WTC11 (cell line): ENCODE measurements at regions not wholly inside any gene's neighbourhood (a gene's known extent, or its start where the extent isn't known, plus 50 kb on each side); places are given as distances from the start of the nearest gene placed in this dataset.

ENCODE experiments used
- ATAC-seq: fragments of 200-7000 bp; cut with Tn5 transposase; 2 replicates; pipeline ENCODE4 v1.10.0; 2021; ENCODE audit warnings: mild to moderate bottlenecking, moderate library complexity
- CTCF ChIA-PET: fragments of 300-600 bp; sonication (Branson Sonifier 250); formaldehyde crosslinking; loops from one replicate; lab custom pipeline; 2021; ENCODE audit warnings: antibody characterized with exemption; lab: Charles Lee
- POLR2A ChIA-PET: fragments of 350-600 bp; sonication (Branson Sonifier 250); formaldehyde crosslinking; loops from one replicate; lab custom pipeline; 2021; ENCODE audit warnings: antibody characterized with exemption; lab: Charles Lee
- DNase-seq: peaks from one replicate; pipeline ENCODE4 v3.0.0; 2021; ENCODE audit warnings: low spot score
- H3K27ac Mint-ChIP-seq: 2 replicates; pipeline ENCODE4 v1.8.0; 2021; ENCODE audit warnings: mixed read lengths
- H3K27me3 Mint-ChIP-seq: 2 replicates; pipeline ENCODE4 v1.8.0; 2021; ENCODE audit warnings: low read depth, mild to moderate bottlenecking, moderate library complexity, mixed read lengths
- H3K36me3 Mint-ChIP-seq: 2 replicates; pipeline ENCODE4 v1.8.0; 2021; ENCODE audit warnings: mixed read lengths
- H3K4me1 Mint-ChIP-seq: 2 replicates; pipeline ENCODE4 v1.8.0; 2022; ENCODE audit warnings: mixed read lengths
- H3K4me3 Mint-ChIP-seq: 2 replicates; pipeline ENCODE4 v1.8.0; 2021; ENCODE audit warnings: mild to moderate bottlenecking, moderate library complexity, mixed read lengths
- H3K9me3 Mint-ChIP-seq: 2 replicates; pipeline ENCODE4 v1.8.0; 2021; ENCODE audit warnings: mixed read lengths
- ATF3 ChIP-seq: sonication (generic); formaldehyde crosslinking; conservative IDR thresholded peaks from 2 replicates; pipeline ENCODE4 v1.8.1; 2022; ENCODE audit warnings: mild to moderate bottlenecking, missing genetic modification reagents
- CTCF ChIP-seq: fragments of 200-600 bp; IDR thresholded peaks from 2 replicates; pipeline ENCODE4 v1.8.0; 2022; ENCODE audit warnings: antibody characterized with exemption
- E2F1 ChIP-seq: sonication (generic); formaldehyde crosslinking; IDR thresholded peaks from 2 replicates; pipeline ENCODE4 v1.8.0; 2022; ENCODE audit warnings: mild to moderate bottlenecking, missing genetic modification reagents
- EMX1 ChIP-seq: fragments of 250-450 bp; sonication (Bioruptor Pico); IDR thresholded peaks from 2 replicates; pipeline ENCODE4 v1.8.0; 2021; ENCODE audit warnings: mild to moderate bottlenecking
- FOXJ3 ChIP-seq: sonication (generic); formaldehyde crosslinking; IDR thresholded peaks from 2 replicates; pipeline ENCODE4 v1.9.0; 2021; ENCODE audit warnings: missing genetic modification reagents, mild to moderate bottlenecking, borderline replicate concordance
- GTF2I ChIP-seq: fragments of 250-450 bp; sonication (Bioruptor Pico); conservative IDR thresholded peaks from 2 replicates; pipeline ENCODE4 v1.4.0; 2021; ENCODE audit warnings: mild to moderate bottlenecking
- IRF1 ChIP-seq: sonication (generic); formaldehyde crosslinking; IDR thresholded peaks from 2 replicates; pipeline ENCODE4 v1.8.0; 2023; ENCODE audit warnings: missing genetic modification reagents
- JAZF1 ChIP-seq: fragments of 250-450 bp; sonication (Bioruptor Pico); IDR thresholded peaks from 2 replicates; pipeline ENCODE4 v1.9.0; 2021; ENCODE audit warnings: moderate library complexity, mild to moderate bottlenecking, inconsistent platforms
- KAT7 ChIP-seq: sonication (generic); formaldehyde crosslinking; IDR thresholded peaks from 2 replicates; pipeline ENCODE4 v1.8.1; 2023; ENCODE audit warnings: missing genetic modification reagents, mild to moderate bottlenecking, borderline replicate concordance
- MYBL2 ChIP-seq: sonication (generic); formaldehyde crosslinking; IDR thresholded peaks from 2 replicates; pipeline ENCODE4 v1.8.1; 2023; ENCODE audit warnings: mild to moderate bottlenecking, moderate library complexity, missing genetic modification reagents
- NFATC4 ChIP-seq: fragments of 250-450 bp; sonication (Bioruptor Pico); IDR thresholded peaks from 2 replicates; pipeline ENCODE4 v1.9.0; 2021; ENCODE audit warnings: mild to moderate bottlenecking
- NFE2L1 ChIP-seq: sonication (generic); formaldehyde crosslinking; IDR thresholded peaks from 2 replicates; pipeline ENCODE4 v1.8.1; 2023; ENCODE audit warnings: missing genetic modification reagents
- PRRX2 ChIP-seq: fragments of 250-450 bp; sonication (Bioruptor Pico); IDR thresholded peaks from 2 replicates; pipeline ENCODE4 v1.8.0; 2021; ENCODE audit warnings: mild to moderate bottlenecking
- TEAD4 ChIP-seq: sonication (generic); formaldehyde crosslinking; IDR thresholded peaks from 2 replicates; pipeline ENCODE4 v1.8.0; 2022; ENCODE audit warnings: mild to moderate bottlenecking, missing genetic modification reagents
- USF2 ChIP-seq: sonication (generic); formaldehyde crosslinking; IDR thresholded peaks from 2 replicates; pipeline ENCODE4 v1.8.1; 2023; ENCODE audit warnings: mild to moderate bottlenecking, missing genetic modification reagents, moderate library complexity
- ZNF138 ChIP-seq: sonication (generic); formaldehyde crosslinking; conservative IDR thresholded peaks from 2 replicates; pipeline ENCODE4 v1.8.1; 2022; ENCODE audit warnings: mild to moderate bottlenecking, moderate library complexity, missing genetic modification reagents
- TF ChIP-seq, protein P1 (sequence below): sonication (generic); formaldehyde crosslinking; IDR thresholded peaks from 2 replicates; pipeline ENCODE4 v1.8.1; 2023; ENCODE audit warnings: mild to moderate bottlenecking, missing genetic modification reagents, moderate library complexity
- TF ChIP-seq, protein P2 (sequence below): sonication (generic); formaldehyde crosslinking; IDR thresholded peaks from 2 replicates; pipeline ENCODE4 v1.8.1; 2022; ENCODE audit warnings: mild to moderate bottlenecking, missing genetic modification reagents, moderate library complexity, borderline replicate concordance
- TF ChIP-seq, protein P3 (sequence below): fragments of 250-450 bp; sonication (Bioruptor Pico); IDR thresholded peaks from 2 replicates; pipeline ENCODE4 v1.8.0; 2021; ENCODE audit warnings: mild to moderate bottlenecking
- TF ChIP-seq, protein P4 (sequence below): sonication (generic); formaldehyde crosslinking; IDR thresholded peaks from 2 replicates; pipeline ENCODE4 v1.8.1; 2023; ENCODE audit warnings: mild to moderate bottlenecking, missing genetic modification reagents, borderline replicate concordance

GRCh38 chr5:39757131-39757530 is 332.4 kb upstream of the DAB2 start:
- Mint-ChIP-seq H3K27me3 (no peaks in the 10 kb centered on the region), H3K4me3 (no peak overlapping the region), H3K36me3 (0 out of 2 replicates have a peak, but pooled peaks cover 3% of the 10 kb centered on the region), H3K9me3 (peaks cover 10% of the 10 kb centered on the region), H3K4me1 (no peaks in the 10 kb centered on the region), H3K27ac (no peak overlapping the region)
- TF ChIP-seq EMX1: no peak
- TF ChIP-seq FOXJ3 (CRISPR knock-in tag): no peak
- no peak for TF ChIP-seq IRF1
- no peak for TF ChIP-seq PRRX2
- TF ChIP-seq ATF3 (CRISPR knock-in tag): no peak
- no peak for TF ChIP-seq NFE2L1 (CRISPR knock-in tag)
- TF ChIP-seq TEAD4 (CRISPR knock-in tag): no peak
- TF ChIP-seq, protein P1, sequence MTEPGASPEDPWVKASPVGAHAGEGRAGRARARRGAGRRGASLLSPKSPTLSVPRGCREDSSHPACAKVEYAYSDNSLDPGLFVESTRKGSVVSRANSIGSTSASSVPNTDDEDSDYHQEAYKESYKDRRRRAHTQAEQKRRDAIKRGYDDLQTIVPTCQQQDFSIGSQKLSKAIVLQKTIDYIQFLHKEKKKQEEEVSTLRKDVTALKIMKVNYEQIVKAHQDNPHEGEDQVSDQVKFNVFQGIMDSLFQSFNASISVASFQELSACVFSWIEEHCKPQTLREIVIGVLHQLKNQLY (CRISPR knock-in tag): no peak
- TF ChIP-seq, protein P2, sequence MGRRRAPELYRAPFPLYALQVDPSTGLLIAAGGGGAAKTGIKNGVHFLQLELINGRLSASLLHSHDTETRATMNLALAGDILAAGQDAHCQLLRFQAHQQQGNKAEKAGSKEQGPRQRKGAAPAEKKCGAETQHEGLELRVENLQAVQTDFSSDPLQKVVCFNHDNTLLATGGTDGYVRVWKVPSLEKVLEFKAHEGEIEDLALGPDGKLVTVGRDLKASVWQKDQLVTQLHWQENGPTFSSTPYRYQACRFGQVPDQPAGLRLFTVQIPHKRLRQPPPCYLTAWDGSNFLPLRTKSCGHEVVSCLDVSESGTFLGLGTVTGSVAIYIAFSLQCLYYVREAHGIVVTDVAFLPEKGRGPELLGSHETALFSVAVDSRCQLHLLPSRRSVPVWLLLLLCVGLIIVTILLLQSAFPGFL (CRISPR knock-in tag): no peak
- TF ChIP-seq JAZF1 (CRISPR knock-in tag): no peak
- CTCF ChIA-PET: no interaction called here
- ATAC-seq (no peak), DNase-seq (no peak)
- POLR2A ChIA-PET: no interaction called here

DNA sequence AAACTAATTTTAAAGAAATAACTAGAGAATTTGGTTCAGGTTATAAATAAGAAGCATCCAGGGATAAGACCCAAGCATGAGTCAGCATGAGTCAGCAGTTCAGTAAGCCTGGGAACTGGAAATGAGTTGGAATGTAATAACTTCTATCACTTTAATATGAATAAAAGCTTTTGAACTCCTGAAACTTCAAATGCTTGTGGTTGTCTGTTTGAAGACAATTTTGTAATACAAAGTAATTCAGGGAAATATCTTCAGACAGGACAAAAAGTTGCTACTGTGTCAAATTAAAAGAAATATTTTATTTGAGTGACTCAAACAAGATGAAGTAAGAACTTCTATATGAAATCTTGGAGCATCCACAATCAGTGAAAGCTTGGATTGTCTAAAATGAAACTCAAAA is 331.2 kb upstream of the DAB2 start:
- H3K4me1 Mint-ChIP-seq: no peaks in the 10 kb centered on the region
- no peak for ATAC-seq
- 0 out of 2 replicates have a peak, but pooled peaks cover 3% of the 10 kb centered on the region for H3K36me3 Mint-ChIP-seq
- no peak for DNase-seq
- no peak overlapping the region for H3K27ac Mint-ChIP-seq
- ChIA-PET POLR2A (no interaction called here), CTCF (no interaction called here)
- peaks cover 13% of the 10 kb centered on the region for H3K9me3 Mint-ChIP-seq
- no peak overlapping the region for H3K4me3 Mint-ChIP-seq
- no peaks in the 10 kb centered on the region for H3K27me3 Mint-ChIP-seq
- TF ChIP-seq, protein P3, sequence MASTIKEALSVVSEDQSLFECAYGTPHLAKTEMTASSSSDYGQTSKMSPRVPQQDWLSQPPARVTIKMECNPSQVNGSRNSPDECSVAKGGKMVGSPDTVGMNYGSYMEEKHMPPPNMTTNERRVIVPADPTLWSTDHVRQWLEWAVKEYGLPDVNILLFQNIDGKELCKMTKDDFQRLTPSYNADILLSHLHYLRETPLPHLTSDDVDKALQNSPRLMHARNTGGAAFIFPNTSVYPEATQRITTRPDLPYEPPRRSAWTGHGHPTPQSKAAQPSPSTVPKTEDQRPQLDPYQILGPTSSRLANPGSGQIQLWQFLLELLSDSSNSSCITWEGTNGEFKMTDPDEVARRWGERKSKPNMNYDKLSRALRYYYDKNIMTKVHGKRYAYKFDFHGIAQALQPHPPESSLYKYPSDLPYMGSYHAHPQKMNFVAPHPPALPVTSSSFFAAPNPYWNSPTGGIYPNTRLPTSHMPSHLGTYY: no peak
- TF ChIP-seq USF2 (CRISPR knock-in tag) (no peak), E2F1 (no peak), NFATC4 (CRISPR knock-in tag) (no peak), IRF1 (no peak), CTCF (no peak), KAT7 (no peak), GTF2I (CRISPR knock-in tag) (no peak), MYBL2 (CRISPR knock-in tag) (no peak), ZNF138 (CRISPR knock-in tag) (no peak)
- TF ChIP-seq, protein P4, sequence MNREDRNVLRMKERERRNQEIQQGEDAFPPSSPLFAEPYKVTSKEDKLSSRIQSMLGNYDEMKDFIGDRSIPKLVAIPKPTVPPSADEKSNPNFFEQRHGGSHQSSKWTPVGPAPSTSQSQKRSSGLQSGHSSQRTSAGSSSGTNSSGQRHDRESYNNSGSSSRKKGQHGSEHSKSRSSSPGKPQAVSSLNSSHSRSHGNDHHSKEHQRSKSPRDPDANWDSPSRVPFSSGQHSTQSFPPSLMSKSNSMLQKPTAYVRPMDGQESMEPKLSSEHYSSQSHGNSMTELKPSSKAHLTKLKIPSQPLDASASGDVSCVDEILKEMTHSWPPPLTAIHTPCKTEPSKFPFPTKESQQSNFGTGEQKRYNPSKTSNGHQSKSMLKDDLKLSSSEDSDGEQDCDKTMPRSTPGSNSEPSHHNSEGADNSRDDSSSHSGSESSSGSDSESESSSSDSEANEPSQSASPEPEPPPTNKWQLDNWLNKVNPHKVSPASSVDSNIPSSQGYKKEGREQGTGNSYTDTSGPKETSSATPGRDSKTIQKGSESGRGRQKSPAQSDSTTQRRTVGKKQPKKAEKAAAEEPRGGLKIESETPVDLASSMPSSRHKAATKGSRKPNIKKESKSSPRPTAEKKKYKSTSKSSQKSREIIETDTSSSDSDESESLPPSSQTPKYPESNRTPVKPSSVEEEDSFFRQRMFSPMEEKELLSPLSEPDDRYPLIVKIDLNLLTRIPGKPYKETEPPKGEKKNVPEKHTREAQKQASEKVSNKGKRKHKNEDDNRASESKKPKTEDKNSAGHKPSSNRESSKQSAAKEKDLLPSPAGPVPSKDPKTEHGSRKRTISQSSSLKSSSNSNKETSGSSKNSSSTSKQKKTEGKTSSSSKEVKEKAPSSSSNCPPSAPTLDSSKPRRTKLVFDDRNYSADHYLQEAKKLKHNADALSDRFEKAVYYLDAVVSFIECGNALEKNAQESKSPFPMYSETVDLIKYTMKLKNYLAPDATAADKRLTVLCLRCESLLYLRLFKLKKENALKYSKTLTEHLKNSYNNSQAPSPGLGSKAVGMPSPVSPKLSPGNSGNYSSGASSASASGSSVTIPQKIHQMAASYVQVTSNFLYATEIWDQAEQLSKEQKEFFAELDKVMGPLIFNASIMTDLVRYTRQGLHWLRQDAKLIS (CRISPR knock-in tag): no peak
- TF ChIP-seq, protein P2 (CRISPR knock-in tag): no peak
